Caco-2 (cell line): ENCODE measurements at regions not wholly inside any gene's neighbourhood (a gene's known extent, or its start where the extent isn't known, plus 50 kb on each side); places are given as distances from the start of the nearest gene placed in this dataset.

Experiments
- BruUV-seq: library from RNA; stranded (reverse); fragments of 400-500 nt; replicated peaks from 2 replicates; lab custom pipeline; 2021; lab: Mats Ljungman, UMichigan
- CTCF ChIA-PET: fragments of 300-600 bp; sonication (Branson Sonifier 250); formaldehyde crosslinking; loops from one replicate; lab custom pipeline; 2022; ENCODE audit warnings: antibody characterized with exemption; lab: Charles Lee
- POLR2A ChIA-PET: fragments of 300-600 bp; sonication (Branson Sonifier 250); formaldehyde crosslinking; loops from one replicate; lab custom pipeline; 2022; ENCODE audit warnings: antibody characterized with exemption; lab: Charles Lee
- DNase-seq, 2 experiments: peaks; one replicate each; pipeline versions ENCODE4 v3.0.0 to v3.0.0-alpha.2; 2020 to 2022
- H3K27me3 ChIP-seq: replicated peaks from 2 replicates; pipeline ENCODE4 v1.6.0; 2011; ENCODE audit warnings: low read length; ENCODE audit not compliant: control insufficient read depth, insufficient read depth
- H3K36me3 ChIP-seq: 2 replicates; pipeline ENCODE4 v1.5.1; 2011; ENCODE audit warnings: low read length; ENCODE audit not compliant: control insufficient read depth, insufficient read depth
- H3K4me1 ChIP-seq: fragments of 250-450 bp; sonication (Bioruptor Pico); 2 replicates; pipeline ENCODE4 v1.5.1; 2020; ENCODE audit warnings: mild to moderate bottlenecking
- H3K4me3 ChIP-seq: 2 replicates; pipeline ENCODE4 v1.5.1; 2011; ENCODE audit warnings: low read depth, mild to moderate bottlenecking, control low read depth, low read length
- H3K9me3 ChIP-seq: fragments of 250-450 bp; sonication (Bioruptor Pico); 2 replicates; pipeline ENCODE4 v1.5.1; 2020; ENCODE audit warnings: mild to moderate bottlenecking, moderate library complexity
- H3K27ac Mint-ChIP-seq: one replicate; pipeline ENCODE4 v1.8.0; 2022; ENCODE audit warnings: mixed read lengths; ENCODE audit not compliant: unreplicated experiment
- H3K27me3 Mint-ChIP-seq: one replicate; pipeline ENCODE4 v1.8.0; 2022; ENCODE audit warnings: mixed read lengths; ENCODE audit not compliant: insufficient read depth, unreplicated experiment
- H3K36me3 Mint-ChIP-seq: one replicate; pipeline ENCODE4 v1.8.0; 2022; ENCODE audit warnings: mild to moderate bottlenecking, mixed read lengths; ENCODE audit not compliant: insufficient read depth, unreplicated experiment
- H3K4me1 Mint-ChIP-seq: one replicate; pipeline ENCODE4 v1.8.0; 2022; ENCODE audit warnings: low read depth, mixed read lengths; ENCODE audit not compliant: unreplicated experiment
- H3K4me3 Mint-ChIP-seq: one replicate; pipeline ENCODE4 v1.8.0; 2022; ENCODE audit warnings: mild to moderate bottlenecking, moderate library complexity, mixed read lengths; ENCODE audit not compliant: unreplicated experiment
- H3K9me3 Mint-ChIP-seq: one replicate; pipeline ENCODE4 v1.8.0; 2022; ENCODE audit warnings: mixed read lengths; ENCODE audit not compliant: unreplicated experiment
- intact Hi-C: fragments of 100-400 bp; cut with micrococcal nuclease; formaldehyde crosslinking; loops from one replicate; pipeline ENCODE4 v1.10.0; 2022; ENCODE audit not compliant: unreplicated experiment
- TF ChIP-seq, protein P1 (sequence below), 2 experiments: fragments of 200-600 bp in 1 of 2; IDR thresholded peaks; 1 replicate in 1 of 2; 2 replicates in 1 of 2; pipeline versions ENCODE4 v1.5.1 to v1.8.0; 2011 to 2022; ENCODE audit warnings: antibody characterized with exemption in 1 of 2, control low read depth in 1 of 2, inconsistent platforms in 1 of 2, low read depth in 1 of 2, low read length in 1 of 2, mild to moderate bottlenecking in 1 of 2, moderate library complexity in 1 of 2; ENCODE audit not compliant: insufficient read depth in 1 of 2, severe bottlenecking in 1 of 2, unreplicated experiment in 1 of 2

DNA sequence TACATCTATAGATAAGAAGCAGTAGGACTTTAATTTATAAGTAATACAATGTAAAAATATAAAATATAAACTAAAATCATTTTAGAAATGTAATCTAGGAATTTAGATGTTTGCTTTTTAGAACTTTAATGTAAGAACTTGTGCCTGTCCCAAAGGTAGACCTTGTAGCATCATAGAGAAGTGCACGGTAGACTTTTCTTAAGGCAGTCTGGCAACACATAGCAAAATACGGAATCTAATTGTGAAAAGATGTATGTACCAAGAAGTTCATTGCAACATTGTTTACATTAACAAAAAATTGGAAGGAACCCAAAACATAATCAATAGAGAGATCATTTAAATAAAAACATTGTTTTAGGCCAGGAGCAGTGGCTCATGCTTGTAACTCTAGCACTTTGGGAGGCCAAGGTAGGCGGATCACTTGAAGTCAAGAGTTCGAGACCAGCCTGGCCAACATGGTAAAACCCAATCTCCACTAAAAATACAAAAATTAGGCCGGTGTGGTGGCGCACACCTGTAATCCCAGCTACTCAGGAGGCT lies 84.6 kb upstream of the SMIM15 start:
- Histone ChIP-seq H3K36me3 (no peaks in the 10 kb centered on the region), H3K9me3 (no peaks in the 10 kb centered on the region), H3K4me1 (no peaks in the 10 kb centered on the region), H3K27me3 (no peaks in the 10 kb centered on the region), H3K4me3 (no peak overlapping the region)
- Mint-ChIP-seq H3K27ac (no peak overlapping the region), H3K36me3 (no peaks in the 10 kb centered on the region), H3K27me3 (no peaks in the 10 kb centered on the region), H3K4me3 (no peak overlapping the region), H3K9me3 (peaks cover 11% of the 10 kb centered on the region), H3K4me1 (no peaks in the 10 kb centered on the region)
- TF ChIP-seq, protein P1, sequence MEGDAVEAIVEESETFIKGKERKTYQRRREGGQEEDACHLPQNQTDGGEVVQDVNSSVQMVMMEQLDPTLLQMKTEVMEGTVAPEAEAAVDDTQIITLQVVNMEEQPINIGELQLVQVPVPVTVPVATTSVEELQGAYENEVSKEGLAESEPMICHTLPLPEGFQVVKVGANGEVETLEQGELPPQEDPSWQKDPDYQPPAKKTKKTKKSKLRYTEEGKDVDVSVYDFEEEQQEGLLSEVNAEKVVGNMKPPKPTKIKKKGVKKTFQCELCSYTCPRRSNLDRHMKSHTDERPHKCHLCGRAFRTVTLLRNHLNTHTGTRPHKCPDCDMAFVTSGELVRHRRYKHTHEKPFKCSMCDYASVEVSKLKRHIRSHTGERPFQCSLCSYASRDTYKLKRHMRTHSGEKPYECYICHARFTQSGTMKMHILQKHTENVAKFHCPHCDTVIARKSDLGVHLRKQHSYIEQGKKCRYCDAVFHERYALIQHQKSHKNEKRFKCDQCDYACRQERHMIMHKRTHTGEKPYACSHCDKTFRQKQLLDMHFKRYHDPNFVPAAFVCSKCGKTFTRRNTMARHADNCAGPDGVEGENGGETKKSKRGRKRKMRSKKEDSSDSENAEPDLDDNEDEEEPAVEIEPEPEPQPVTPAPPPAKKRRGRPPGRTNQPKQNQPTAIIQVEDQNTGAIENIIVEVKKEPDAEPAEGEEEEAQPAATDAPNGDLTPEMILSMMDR (IDR thresholded peaks at IDR 0.05; ENCODE audit: insufficient read depth in 1 of 2, low read depth in 1 of 2, low read length in 1 of 2, severe bottlenecking in 1 of 2, unreplicated experiment in 1 of 2), result no peak
- CTCF ChIA-PET, result no interaction called here
- DNase-seq, result no peak
- POLR2A ChIA-PET, result no interaction called here
- BruUV-seq, result no TSS peak
- intact Hi-C loops, result no loop called here

DNA sequence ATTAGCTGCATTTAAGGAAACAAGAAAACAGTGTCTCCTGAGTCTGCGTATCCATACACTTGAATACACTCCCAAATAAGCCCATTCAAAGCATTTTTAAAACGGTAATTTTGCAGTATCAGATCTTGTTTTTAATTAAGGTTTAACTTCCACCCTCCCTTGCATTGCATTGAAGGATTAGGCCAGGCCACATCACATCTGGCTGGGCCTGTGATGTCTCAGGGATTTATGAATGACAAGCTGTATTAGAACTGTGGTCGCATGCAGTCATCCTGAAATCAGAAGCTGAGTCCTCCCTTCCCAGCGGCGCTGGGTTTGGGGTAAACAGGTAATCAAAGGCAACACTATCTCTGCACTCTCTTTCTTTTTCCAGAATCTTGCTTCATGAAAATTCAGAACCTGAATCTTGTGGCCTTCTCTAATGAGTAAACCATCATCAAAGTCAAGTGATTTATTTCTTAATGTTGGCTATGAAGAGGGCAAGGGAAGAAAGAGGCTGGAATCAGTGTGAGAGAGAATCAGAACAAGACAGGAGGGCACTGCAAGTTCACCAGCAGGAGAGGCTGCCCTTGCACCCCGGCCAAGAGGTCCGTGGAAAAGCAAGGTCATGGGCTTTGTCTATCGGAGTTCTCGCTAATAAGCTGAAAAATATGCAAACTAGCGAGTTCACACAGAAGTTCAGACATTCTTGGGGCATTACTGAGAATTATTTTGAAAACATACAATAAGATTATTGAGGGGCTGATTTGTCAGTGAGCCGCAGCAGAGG lies 80.0 kb upstream of the ZSWIM6 start:
- Mint-ChIP-seq H3K9me3 (peaks cover 11% of the 10 kb centered on the region), H3K27ac (no peak overlapping the region), H3K4me1 (peaks cover 16% of the 10 kb centered on the region), H3K36me3 (no peaks in the 10 kb centered on the region), H3K4me3 (no peak overlapping the region), H3K27me3 (no peaks in the 10 kb centered on the region)
- DNase-seq, result no peak
- no peaks in the 10 kb centered on the region for H3K9me3 ChIP-seq
- H3K4me3 ChIP-seq, result no peak overlapping the region
- TF ChIP-seq, protein P1 (IDR thresholded peaks at IDR 0.05; ENCODE audit: insufficient read depth in 1 of 2, low read depth in 1 of 2, low read length in 1 of 2, severe bottlenecking in 1 of 2, unreplicated experiment in 1 of 2), result no peak
- H3K4me1 ChIP-seq, result peaks cover 32% of the 10 kb centered on the region
- CTCF ChIA-PET, result no interaction called here
- intact Hi-C loops, result no loop called here
- no TSS peak for BruUV-seq
- no peaks in the 10 kb centered on the region for H3K36me3 ChIP-seq
- no peaks in the 10 kb centered on the region for H3K27me3 ChIP-seq
- POLR2A ChIA-PET, result no interaction called here

DNA sequence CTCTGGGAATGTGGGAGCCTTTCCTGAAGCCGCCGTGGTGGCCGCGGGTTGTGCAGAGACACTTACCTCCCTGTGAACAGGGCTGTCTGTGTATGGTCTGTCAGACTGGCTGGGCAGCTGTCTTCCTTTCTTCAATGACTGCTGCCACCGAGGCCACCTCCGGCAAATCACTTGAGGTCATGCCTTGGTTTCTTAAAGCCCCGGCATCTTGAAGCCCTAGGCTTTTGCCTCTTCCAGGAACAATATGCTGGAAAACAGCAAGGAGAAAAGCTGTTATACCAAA lies 79.5 kb upstream of the ZSWIM6 start:
- Histone ChIP-seq H3K27me3 (no peaks in the 10 kb centered on the region), H3K4me3 (no peak overlapping the region), H3K36me3 (no peaks in the 10 kb centered on the region), H3K9me3 (no peaks in the 10 kb centered on the region), H3K4me1 (peaks cover 32% of the 10 kb centered on the region)
- intact Hi-C loops, result no loop called here
- POLR2A ChIA-PET, result no interaction called here
- H3K4me3 Mint-ChIP-seq, result no peak overlapping the region
- no TSS peak for BruUV-seq
- CTCF ChIA-PET, result no interaction called here
- H3K27me3 Mint-ChIP-seq, result no peaks in the 10 kb centered on the region
- no peaks in the 10 kb centered on the region for H3K36me3 Mint-ChIP-seq
- H3K4me1 Mint-ChIP-seq, result peaks cover 16% of the 10 kb centered on the region
- TF ChIP-seq, protein P1 (IDR thresholded peaks at IDR 0.05; ENCODE audit: insufficient read depth in 1 of 2, low read depth in 1 of 2, low read length in 1 of 2, severe bottlenecking in 1 of 2, unreplicated experiment in 1 of 2), result no peak
- H3K27ac Mint-ChIP-seq, result no peak overlapping the region
- no peak for DNase-seq
- peaks cover 11% of the 10 kb centered on the region for H3K9me3 Mint-ChIP-seq
